ENCODE measurements at regions not wholly inside any gene's neighbourhood (a gene's known extent, or its start where the extent isn't known, plus 50 kb on each side); places are given as distances from the start of the nearest gene placed in this dataset.

DNA sequence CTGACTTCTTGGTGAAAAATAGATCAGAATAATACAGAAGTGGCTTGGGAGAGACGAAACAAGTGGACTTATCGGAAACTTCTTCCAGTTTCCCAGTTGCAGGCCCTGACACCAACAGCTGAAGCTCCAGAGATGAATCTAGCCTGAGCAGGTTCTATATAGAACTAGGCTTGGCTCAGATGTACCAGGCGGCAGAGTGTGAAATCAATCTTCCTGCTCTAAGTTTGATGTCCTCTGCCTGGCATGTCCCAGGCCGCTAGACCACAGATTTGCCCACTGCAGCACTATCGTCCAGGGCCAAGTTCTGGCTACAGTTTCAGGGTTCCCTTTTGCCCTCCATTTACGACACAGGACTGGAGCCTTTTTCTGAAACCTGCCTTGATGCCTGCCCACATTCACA is 91.3 kb upstream of the PLEKHA5 start:
- TF ChIP-seq, protein P1, sequence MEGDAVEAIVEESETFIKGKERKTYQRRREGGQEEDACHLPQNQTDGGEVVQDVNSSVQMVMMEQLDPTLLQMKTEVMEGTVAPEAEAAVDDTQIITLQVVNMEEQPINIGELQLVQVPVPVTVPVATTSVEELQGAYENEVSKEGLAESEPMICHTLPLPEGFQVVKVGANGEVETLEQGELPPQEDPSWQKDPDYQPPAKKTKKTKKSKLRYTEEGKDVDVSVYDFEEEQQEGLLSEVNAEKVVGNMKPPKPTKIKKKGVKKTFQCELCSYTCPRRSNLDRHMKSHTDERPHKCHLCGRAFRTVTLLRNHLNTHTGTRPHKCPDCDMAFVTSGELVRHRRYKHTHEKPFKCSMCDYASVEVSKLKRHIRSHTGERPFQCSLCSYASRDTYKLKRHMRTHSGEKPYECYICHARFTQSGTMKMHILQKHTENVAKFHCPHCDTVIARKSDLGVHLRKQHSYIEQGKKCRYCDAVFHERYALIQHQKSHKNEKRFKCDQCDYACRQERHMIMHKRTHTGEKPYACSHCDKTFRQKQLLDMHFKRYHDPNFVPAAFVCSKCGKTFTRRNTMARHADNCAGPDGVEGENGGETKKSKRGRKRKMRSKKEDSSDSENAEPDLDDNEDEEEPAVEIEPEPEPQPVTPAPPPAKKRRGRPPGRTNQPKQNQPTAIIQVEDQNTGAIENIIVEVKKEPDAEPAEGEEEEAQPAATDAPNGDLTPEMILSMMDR (IDR thresholded peaks at IDR 0.05) = no peak
- TF ChIP-seq POLR2AphosphoS5 (IDR thresholded peaks at IDR 0.05) (no peak), POLR2A (IDR thresholded peaks at IDR 0.05) (no peak), EP300 (IDR thresholded peaks at IDR 0.05) (no peak)

Measured in sigmoid colon (tissue), 4 donors.